ENCODE measurements at regions not wholly inside any gene's neighbourhood (a gene's known extent, or its start where the extent isn't known, plus 50 kb on each side); places are given as distances from the start of the nearest gene placed in this dataset.

DNA sequence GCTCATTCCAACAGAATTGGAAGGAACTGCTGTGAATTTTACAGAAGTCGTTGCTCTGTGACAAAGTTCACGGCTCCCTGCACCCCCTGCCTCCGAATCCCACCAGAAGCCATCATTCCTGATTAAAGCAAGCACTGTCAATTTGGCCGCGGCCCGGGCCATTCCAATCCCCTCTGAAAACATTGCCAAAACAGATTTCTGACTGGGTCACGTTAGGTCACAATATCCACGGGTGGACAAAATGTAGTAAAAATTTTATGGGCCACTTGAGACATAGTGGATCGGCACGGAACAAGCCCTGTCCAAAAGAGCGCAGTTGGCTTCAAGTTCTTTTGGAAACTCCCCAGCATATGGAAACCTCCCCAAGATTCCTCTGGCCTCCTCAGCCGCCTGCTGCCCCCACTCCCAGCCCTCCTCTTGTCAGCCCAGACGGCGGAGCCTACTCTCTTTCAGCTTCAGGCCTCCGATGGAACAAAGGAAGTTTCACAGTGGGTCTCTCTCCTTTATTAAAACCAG is 67.2 kb upstream of the IFNAR2 start (continued):
- TF ChIP-seq SIN3A (IDR thresholded peaks at IDR 0.05; ENCODE audit: low read depth) = no peak
- no peak for TF ChIP-seq ZBTB33 (IDR thresholded peaks at IDR 0.05; ENCODE audit: extremely low read depth, insufficient replicate concordance, low read length)
- TF ChIP-seq SP1 (IDR thresholded peaks at IDR 0.05; ENCODE audit: low read depth) = no peak
- TF ChIP-seq ZNF274 (IDR thresholded peaks at IDR 0.05; ENCODE audit: low read depth, low read length) = no peak

DNA sequence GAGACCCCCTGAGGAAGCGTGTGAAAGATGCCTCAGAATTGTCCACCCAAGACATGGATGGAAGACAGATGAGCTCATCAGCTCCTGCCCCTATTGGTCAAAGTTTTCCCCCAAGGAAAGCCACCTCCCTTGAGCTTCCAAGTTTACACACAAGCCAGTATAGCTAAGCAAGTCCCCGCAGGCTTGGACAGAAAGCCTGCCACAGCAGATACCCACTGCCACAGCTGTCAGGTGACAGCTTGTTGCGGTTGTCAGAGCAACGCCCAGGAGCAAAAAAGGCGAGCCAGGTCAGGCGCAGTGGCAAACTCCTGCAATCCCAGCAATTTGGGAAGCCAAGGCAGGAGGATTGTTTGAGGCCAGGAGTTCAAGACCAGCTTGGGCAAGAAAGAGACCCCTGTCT is 60.9 kb upstream of the IFNAR2 start:
- CTCF ChIA-PET = no interaction called here
- no peak overlapping the region for H3K4me2 ChIP-seq (ENCODE audit: low read length)

More for the DNA sequence above, 60.9 kb upstream of the IFNAR2 start:
- no peak overlapping the region for H3K27ac ChIP-seq (ENCODE audit: low read depth, low read length)
- DNase-seq (ENCODE audit: low read depth, low spot score) (no peak), ATAC-seq (no peak)
- H3K9me3 ChIP-seq (ENCODE audit: control insufficient read depth in 1 of 2, insufficient read depth in 1 of 2, low read depth in 1 of 2, low read length in 2 of 2) = no peaks in the 10 kb centered on the region
- peaks cover 32% of the 10 kb centered on the region for H3K27me3 ChIP-seq (ENCODE audit: insufficient read depth, low read length)
- no peak overlapping the region for H3K9ac ChIP-seq (ENCODE audit: low read length)
- no TSS peak for BruUV-seq (replicated peaks)
- H2AFZ ChIP-seq (ENCODE audit: low read depth, low read length, poor library complexity, severe bottlenecking) = no peak overlapping the region
- H3K9me2 ChIP-seq (ENCODE audit: insufficient read depth) = no peaks in the 10 kb centered on the region
- H3K4me3 ChIP-seq (replicated peaks in 1 of 2; ENCODE audit: low read depth in 1 of 2, low read length in 2 of 2) = no peak overlapping the region
- no peaks in the 10 kb centered on the region for H3K36me3 ChIP-seq (ENCODE audit: control insufficient read depth in 1 of 2, insufficient read depth in 2 of 2, low read length in 2 of 2)
- no peak for TF ChIP-seq TCF7L2 (IDR thresholded peaks at IDR 0.05; ENCODE audit: borderline replicate concordance, extremely low read depth, insufficient read depth, insufficient read length)
- no peak for TF ChIP-seq ZNF274 (IDR thresholded peaks at IDR 0.05; ENCODE audit: low read depth, low read length)
- TF ChIP-seq POLR2A (IDR thresholded peaks at IDR 0.05; ENCODE audit: borderline replicate concordance, extremely low read depth, insufficient read depth, insufficient read length) = no peak
- no peak for TF ChIP-seq ATF3 (IDR thresholded peaks at IDR 0.05)
- no peak for TF ChIP-seq POLR2AphosphoS5 (IDR thresholded peaks at IDR 0.05; ENCODE audit: low read depth, low read length)
- no peak for TF ChIP-seq ELF1 (IDR thresholded peaks at IDR 0.05; ENCODE audit: borderline replicate concordance, low read depth)
- TF ChIP-seq SIN3A (IDR thresholded peaks at IDR 0.05; ENCODE audit: low read depth) = no peak
- TF ChIP-seq FOSL1 (IDR thresholded peaks at IDR 0.05; ENCODE audit: low read depth) = no peak
- TF ChIP-seq RAD21 (IDR thresholded peaks at IDR 0.05; ENCODE audit: low read depth) = no peak
- no peak for TF ChIP-seq ZFX (IDR thresholded peaks at IDR 0.05)
- no peak for TF ChIP-seq SRF (IDR thresholded peaks at IDR 0.05; ENCODE audit: low read depth)
- TF ChIP-seq EZH2phosphoT487 (IDR thresholded peaks at IDR 0.05; ENCODE audit: borderline replicate concordance) = no peak
- no peak for TF ChIP-seq REST (IDR thresholded peaks at IDR 0.05; ENCODE audit: low read depth)
- no peak for TF ChIP-seq JUND (IDR thresholded peaks at IDR 0.05)
- TF ChIP-seq, protein P1, sequence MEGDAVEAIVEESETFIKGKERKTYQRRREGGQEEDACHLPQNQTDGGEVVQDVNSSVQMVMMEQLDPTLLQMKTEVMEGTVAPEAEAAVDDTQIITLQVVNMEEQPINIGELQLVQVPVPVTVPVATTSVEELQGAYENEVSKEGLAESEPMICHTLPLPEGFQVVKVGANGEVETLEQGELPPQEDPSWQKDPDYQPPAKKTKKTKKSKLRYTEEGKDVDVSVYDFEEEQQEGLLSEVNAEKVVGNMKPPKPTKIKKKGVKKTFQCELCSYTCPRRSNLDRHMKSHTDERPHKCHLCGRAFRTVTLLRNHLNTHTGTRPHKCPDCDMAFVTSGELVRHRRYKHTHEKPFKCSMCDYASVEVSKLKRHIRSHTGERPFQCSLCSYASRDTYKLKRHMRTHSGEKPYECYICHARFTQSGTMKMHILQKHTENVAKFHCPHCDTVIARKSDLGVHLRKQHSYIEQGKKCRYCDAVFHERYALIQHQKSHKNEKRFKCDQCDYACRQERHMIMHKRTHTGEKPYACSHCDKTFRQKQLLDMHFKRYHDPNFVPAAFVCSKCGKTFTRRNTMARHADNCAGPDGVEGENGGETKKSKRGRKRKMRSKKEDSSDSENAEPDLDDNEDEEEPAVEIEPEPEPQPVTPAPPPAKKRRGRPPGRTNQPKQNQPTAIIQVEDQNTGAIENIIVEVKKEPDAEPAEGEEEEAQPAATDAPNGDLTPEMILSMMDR (IDR thresholded peaks at IDR 0.05 in 2 of 3, conservative IDR thresholded peaks at IDR 0.05 in 1 of 3; ENCODE audit: borderline replicate concordance in 1 of 3, insufficient read depth in 1 of 3, low read depth in 2 of 3, low read length in 2 of 3) = no peak
- no peak for TF ChIP-seq EGR1 (IDR thresholded peaks at IDR 0.05; ENCODE audit: low read depth)
- TF ChIP-seq, protein P2, sequence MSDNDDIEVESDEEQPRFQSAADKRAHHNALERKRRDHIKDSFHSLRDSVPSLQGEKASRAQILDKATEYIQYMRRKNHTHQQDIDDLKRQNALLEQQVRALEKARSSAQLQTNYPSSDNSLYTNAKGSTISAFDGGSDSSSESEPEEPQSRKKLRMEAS (IDR thresholded peaks at IDR 0.05) = no peak
- H4K20me1 ChIP-seq (ENCODE audit: insufficient read depth) = no peaks in the 10 kb centered on the region
- intact Hi-C loops (cut with micrococcal nuclease) = no loop called here
- H3K79me2 ChIP-seq (ENCODE audit: insufficient read depth, low read length) = no peaks in the 10 kb centered on the region
- ChIA-PET RAD21 (ENCODE audit: low non-redundant PET in 1 of 2, low total read pairs in 2 of 2, uncharacterized antibody in 2 of 2, unreplicated experiment in 2 of 2) (no interaction called here), POLR2A (no interaction called here)
- H3K4me1 ChIP-seq (ENCODE audit: control insufficient read depth in 1 of 2, insufficient read depth in 2 of 2, low read length in 2 of 2) = no peaks in the 10 kb centered on the region
